Activated T-helper 17 cell treated with anti-CD3 and anti-CD28 coated beads, Interleukin-2, amount 50 U/mL, for 72 hours (primary cell): ENCODE measurements at regions not wholly inside any gene's neighbourhood (a gene's known extent, or its start where the extent isn't known, plus 50 kb on each side); places are given as distances from the start of the nearest gene placed in this dataset.

Experiments used
- ATAC-seq: fragments of 150-1000 bp; cut with Tn5 transposase; replicated peaks from 2 replicates; pipeline ENCODE4 v1.10.0; 2021; ENCODE audit warnings: mild to moderate bottlenecking, moderate library complexity
- H3K27ac Mint-ChIP-seq: one replicate; pipeline ENCODE4 v1.8.0; 2022; ENCODE audit warnings: mixed read lengths
- H3K27me3 Mint-ChIP-seq: one replicate; pipeline ENCODE4 v1.8.0; 2022; ENCODE audit warnings: mixed read lengths
- H3K36me3 Mint-ChIP-seq: one replicate; pipeline ENCODE4 v1.8.0; 2022; ENCODE audit warnings: low read depth, mild to moderate bottlenecking, mixed read lengths
- H3K4me1 Mint-ChIP-seq: one replicate; pipeline ENCODE4 v1.8.0; 2022; ENCODE audit warnings: mixed read lengths
- H3K4me3 Mint-ChIP-seq: one replicate; pipeline ENCODE4 v1.8.0; 2022; ENCODE audit warnings: mild to moderate bottlenecking, mixed read lengths
- H3K9me3 Mint-ChIP-seq: one replicate; pipeline ENCODE4 v1.8.0; 2022; ENCODE audit warnings: mixed read lengths

DNA sequence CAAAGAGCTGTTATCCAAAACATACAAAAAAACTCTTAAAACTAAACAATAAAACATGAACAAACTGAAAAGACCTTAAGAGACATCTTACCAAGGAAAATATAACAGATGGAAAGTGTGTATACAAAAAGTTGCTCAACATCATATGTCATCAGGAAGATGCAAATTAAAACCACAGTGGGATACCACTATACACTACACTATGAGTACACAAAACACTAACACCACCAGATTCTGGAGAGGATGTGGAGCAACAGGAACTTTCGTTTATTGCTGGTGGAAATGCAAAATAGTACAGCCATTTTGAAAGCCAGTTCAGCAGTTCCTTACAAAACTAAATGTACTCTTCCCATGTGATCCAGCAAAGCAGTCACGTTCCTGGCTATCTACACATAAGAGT lies 221.4 kb downstream of the CMPK2 start:
- Mint-ChIP-seq H3K4me3 (no peak overlapping the region), H3K27me3 (peaks cover 9% of the 10 kb centered on the region), H3K27ac (no peak overlapping the region), H3K4me1 (no peaks in the 10 kb centered on the region), H3K36me3 (no peaks in the 10 kb centered on the region), H3K9me3 (no peaks in the 10 kb centered on the region)
- no peak for ATAC-seq

DNA sequence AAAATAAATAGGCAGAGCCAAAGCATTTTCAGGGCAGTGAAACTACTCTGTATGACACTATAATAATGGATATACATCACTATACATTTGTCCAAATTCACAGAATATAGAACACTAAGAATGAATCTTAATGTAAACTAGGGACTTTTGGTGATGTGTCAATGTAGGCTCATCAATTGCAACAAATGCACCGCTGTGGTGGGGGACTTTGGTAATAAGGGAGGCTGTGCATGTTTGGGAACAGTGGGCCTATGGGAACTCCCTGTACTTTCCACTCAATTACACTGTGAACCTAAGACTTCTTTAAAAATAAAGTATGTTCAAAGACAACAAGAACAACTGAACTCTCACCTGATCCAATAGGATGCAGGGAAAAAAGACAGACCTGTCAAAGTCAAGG lies 220.7 kb downstream of the CMPK2 start:
- ATAC-seq: no peak
- Mint-ChIP-seq H3K4me3 (no peak overlapping the region), H3K36me3 (no peaks in the 10 kb centered on the region), H3K4me1 (no peaks in the 10 kb centered on the region), H3K9me3 (no peaks in the 10 kb centered on the region), H3K27ac (no peak overlapping the region), H3K27me3 (peaks cover 10% of the 10 kb centered on the region)

DNA sequence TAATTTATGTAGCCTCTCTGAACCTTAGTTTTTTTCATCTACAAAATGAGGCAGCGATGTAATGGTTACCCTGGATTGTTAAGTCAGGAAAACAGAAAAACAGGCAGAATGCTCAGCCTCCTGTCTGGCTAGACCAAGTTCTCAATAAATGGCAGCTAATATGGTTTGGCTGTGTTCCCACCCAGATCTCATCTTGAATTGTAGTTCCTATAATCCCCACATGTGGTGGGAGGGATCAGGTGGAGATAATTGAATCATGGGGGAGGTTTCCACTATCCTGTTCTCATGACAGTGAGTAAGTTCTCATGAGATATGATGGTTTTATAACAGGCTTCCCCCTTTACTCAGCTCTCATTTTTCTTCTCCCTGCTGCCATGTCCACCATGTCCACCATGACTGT lies 220.0 kb downstream of the CMPK2 start:
- ATAC-seq: no peak
- no peaks in the 10 kb centered on the region for H3K9me3 Mint-ChIP-seq
- H3K4me1 Mint-ChIP-seq: no peaks in the 10 kb centered on the region

DNA sequence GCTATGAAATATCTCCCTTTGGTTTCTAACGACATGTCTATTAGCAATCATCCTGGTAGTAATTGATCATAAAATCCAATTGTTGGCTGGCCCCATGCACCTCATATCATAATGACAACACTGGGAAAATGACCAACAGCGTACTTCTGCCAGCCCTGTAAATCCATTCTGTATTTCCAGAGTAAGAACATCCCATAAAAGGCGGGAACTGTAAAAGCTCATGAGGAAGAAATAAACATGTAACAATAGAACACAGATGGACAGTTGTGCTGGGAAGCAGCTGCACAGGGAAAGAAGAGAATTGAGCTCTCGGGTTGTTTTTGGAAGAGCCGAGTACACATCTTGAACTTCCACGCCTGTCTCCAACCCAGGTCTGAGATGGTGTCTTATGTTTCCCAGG lies 218.7 kb downstream of the CMPK2 start:
- no peaks in the 10 kb centered on the region for H3K36me3 Mint-ChIP-seq
- H3K4me3 Mint-ChIP-seq: no peak overlapping the region
- no peak for ATAC-seq
- peaks cover 6% of the 10 kb centered on the region for H3K27me3 Mint-ChIP-seq
- no peaks in the 10 kb centered on the region for H3K9me3 Mint-ChIP-seq
- no peak overlapping the region for H3K27ac Mint-ChIP-seq
- H3K4me1 Mint-ChIP-seq: no peaks in the 10 kb centered on the region

More for the DNA sequence above, 220.0 kb downstream of the CMPK2 start:
- H3K36me3 Mint-ChIP-seq: no peaks in the 10 kb centered on the region
- H3K27me3 Mint-ChIP-seq: peaks cover 6% of the 10 kb centered on the region
- no peak overlapping the region for H3K27ac Mint-ChIP-seq
- no peak overlapping the region for H3K4me3 Mint-ChIP-seq

DNA sequence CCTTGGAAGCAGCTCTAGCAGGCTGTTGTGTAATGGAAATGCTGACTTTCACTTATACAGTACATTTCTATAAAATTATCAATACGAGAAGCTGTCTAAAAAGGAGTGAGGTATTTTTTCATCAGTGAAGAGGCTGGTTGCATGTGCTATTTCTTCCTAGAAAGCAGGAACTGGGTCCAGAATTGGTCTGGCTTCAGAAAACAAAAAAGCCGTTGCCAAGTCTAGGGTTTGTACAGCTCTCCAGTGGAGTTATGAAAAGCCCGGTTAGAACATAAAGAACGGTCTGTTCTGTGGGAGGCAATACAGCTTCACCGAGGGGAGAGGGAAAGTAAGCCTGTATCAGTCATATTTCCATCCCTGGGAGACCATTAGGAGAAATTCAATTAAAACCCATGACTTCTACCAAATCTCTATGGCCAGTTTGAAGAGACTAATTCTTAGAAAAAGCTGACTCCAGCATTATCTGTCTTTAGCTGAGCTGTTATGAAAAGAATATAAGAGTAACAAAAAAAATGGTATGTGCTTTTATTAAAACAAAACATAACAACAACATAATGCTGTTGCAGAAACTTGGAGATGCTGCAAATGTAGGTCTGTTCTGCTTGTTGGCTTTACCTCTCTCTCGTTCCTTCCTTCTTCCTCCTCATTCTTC lies 217.0 kb downstream of the CMPK2 start:
- no peak for ATAC-seq
- Mint-ChIP-seq H3K4me3 (no peak overlapping the region), H3K27ac (no peak overlapping the region), H3K36me3 (no peaks in the 10 kb centered on the region), H3K27me3 (peaks cover 6% of the 10 kb centered on the region), H3K4me1 (no peaks in the 10 kb centered on the region), H3K9me3 (no peaks in the 10 kb centered on the region)

DNA sequence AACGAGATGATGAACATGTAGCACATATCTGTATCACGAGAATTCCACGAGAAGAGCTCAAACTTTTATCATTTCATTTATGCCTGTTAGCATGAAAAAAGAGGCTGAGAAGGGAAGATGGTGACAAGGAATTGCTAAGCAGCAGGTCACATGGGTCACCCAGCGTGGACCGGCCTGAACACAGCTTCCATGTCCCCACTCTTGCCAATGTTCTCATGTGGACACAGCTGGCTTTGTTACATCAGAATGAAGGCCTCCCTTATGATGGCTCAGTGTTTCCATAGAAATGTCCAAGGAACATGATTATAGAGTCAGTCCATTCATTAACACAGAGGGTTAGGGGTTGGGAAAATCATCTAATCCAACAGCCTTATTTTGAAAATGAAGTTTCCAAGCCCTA lies 215.4 kb downstream of the CMPK2 start:
- Mint-ChIP-seq H3K4me1 (no peaks in the 10 kb centered on the region), H3K27me3 (peaks cover 6% of the 10 kb centered on the region), H3K9me3 (no peaks in the 10 kb centered on the region), H3K4me3 (no peak overlapping the region), H3K27ac (no peak overlapping the region), H3K36me3 (no peaks in the 10 kb centered on the region)
- ATAC-seq: no peak

DNA sequence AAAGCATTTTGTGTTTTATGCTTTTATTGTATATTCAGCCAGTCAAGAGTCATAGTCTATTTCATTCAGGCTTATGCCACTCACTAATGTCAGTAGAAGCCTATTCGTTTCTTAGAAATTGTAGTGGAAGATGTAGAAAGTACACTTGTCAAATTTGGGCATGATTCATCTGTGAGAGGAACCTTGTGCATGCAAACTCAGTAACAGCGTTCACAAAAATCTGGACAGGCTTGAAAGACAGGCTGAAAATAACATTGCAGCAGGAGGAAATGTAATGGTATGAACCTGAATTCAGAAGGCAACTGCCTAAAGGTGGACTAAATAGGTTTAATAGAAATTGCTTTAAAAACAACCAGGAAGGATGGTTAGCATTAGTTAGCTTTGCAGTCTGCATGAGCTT lies 213.5 kb downstream of the CMPK2 start:
- no peaks in the 10 kb centered on the region for H3K36me3 Mint-ChIP-seq
- no peak for ATAC-seq
- H3K27me3 Mint-ChIP-seq: peaks cover 9% of the 10 kb centered on the region
- no peak overlapping the region for H3K4me3 Mint-ChIP-seq
- no peaks in the 10 kb centered on the region for H3K4me1 Mint-ChIP-seq
- no peaks in the 10 kb centered on the region for H3K9me3 Mint-ChIP-seq
- H3K27ac Mint-ChIP-seq: no peak overlapping the region

DNA sequence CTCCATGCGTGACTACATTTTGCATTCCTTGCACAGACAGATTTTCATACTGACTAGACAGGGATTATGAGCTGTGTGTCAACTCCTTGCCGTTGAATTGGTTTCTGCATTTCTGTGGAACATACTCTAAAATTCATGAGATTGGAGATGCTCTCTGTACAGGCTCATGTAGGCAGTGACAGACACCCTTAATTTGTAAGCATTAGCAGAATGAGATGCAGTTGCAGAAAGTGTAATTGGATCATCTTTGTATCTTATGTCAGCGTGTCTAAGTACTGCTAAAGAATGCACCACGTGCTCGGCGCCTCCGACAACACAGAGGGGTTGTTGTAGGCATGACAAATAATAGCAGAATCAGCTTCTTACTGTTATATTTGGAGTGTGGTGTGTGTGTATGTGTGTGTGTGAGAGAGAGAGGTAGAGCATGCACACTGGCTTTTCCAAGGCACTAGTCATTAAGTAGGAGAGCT lies 212.4 kb downstream of the CMPK2 start:
- Mint-ChIP-seq H3K4me1 (no peaks in the 10 kb centered on the region), H3K9me3 (no peaks in the 10 kb centered on the region), H3K27ac (no peak overlapping the region), H3K36me3 (no peaks in the 10 kb centered on the region), H3K27me3 (peaks cover 9% of the 10 kb centered on the region), H3K4me3 (no peak overlapping the region)
- ATAC-seq: no peak

DNA sequence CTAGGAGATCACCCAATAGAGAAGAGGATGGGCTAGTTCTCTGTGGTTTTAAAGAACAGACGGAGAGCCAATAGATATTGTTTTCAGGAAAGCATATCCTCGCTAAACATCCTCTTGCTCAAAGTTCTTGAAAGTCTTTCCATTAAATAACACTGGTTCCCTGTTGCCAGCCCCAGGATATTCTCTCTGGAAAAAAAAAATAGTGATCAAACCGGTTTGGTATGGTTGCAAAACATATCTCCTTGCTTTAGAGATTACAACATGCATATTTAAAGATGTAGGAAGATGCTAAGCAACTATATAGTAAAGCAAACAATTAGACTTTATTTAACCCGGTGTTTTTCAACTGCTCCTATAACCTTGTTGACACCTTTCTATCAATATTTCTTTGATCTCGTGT lies 211.4 kb downstream of the CMPK2 start:
- Mint-ChIP-seq H3K4me3 (no peak overlapping the region), H3K9me3 (no peaks in the 10 kb centered on the region), H3K27ac (no peak overlapping the region), H3K36me3 (no peaks in the 10 kb centered on the region), H3K4me1 (no peaks in the 10 kb centered on the region), H3K27me3 (peaks cover 6% of the 10 kb centered on the region)
- ATAC-seq: no peak

DNA sequence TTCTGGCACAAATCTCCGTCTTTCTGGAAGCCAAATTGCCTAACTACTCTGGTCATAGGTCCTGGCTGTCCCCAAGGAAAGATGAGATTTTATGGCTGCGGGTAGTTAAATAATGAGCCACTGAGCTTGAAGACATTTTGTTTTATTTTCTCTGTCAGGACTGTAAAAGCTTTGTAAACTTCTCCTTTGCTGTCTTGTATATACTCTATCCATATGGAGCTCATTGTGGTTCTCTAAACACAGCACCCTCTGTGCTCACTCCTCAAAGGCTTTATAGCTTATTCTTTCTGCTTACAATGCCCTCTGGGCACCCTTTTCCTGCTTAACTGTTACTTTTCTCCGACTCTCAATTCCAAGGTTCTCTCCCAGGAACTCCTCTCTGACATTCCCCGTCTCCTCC lies 209.1 kb downstream of the CMPK2 start:
- H3K4me3 Mint-ChIP-seq: no peak overlapping the region
- no peak for ATAC-seq
- H3K36me3 Mint-ChIP-seq: no peaks in the 10 kb centered on the region
- peaks cover 6% of the 10 kb centered on the region for H3K27me3 Mint-ChIP-seq
- no peaks in the 10 kb centered on the region for H3K4me1 Mint-ChIP-seq
- no peaks in the 10 kb centered on the region for H3K9me3 Mint-ChIP-seq
- H3K27ac Mint-ChIP-seq: no peak overlapping the region

DNA sequence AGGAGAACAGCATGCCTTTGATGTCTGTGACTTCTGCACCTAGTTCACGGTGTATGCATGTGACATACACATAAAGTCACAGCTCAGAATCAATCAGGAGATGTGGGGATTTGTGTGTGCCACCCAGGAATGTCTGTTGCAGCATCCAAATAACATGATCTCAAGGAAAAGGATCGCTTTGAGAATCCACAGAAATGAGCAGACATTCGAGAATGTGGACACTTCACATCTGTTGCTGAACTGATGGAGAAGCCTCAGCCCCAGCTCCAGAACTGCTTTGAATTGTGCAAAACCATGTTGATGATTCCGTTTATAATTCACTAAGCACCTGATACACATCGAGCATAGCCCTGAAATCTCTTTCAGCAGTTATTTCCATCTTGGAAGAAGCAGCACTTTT lies 208.6 kb downstream of the CMPK2 start:
- H3K4me1 Mint-ChIP-seq: no peaks in the 10 kb centered on the region
- H3K27ac Mint-ChIP-seq: no peak overlapping the region
- no peak for ATAC-seq
- H3K27me3 Mint-ChIP-seq: peaks cover 6% of the 10 kb centered on the region
- no peak overlapping the region for H3K4me3 Mint-ChIP-seq
- H3K9me3 Mint-ChIP-seq: no peaks in the 10 kb centered on the region
- H3K36me3 Mint-ChIP-seq: no peaks in the 10 kb centered on the region

DNA sequence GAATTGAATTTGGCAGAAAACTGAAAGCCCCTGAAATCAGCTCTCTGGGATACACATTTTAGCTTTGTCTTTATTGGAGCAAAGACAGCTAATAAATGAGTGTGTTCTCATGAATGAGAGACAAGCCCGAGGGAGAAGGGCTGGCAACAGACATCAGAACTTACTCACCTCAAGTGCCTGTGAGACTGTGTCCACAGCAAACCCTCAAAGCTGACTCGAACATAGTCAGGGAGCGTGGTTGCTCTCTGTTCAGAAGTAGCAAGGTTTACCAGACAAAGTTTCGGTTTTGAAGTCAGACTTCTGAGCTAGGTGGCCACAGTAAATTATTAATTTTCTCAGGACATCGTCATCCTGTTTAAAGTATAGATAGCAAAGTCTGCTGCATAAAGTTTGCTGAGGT lies 207.9 kb downstream of the CMPK2 start:
- H3K9me3 Mint-ChIP-seq: no peaks in the 10 kb centered on the region
- H3K4me1 Mint-ChIP-seq: no peaks in the 10 kb centered on the region
- no peak overlapping the region for H3K27ac Mint-ChIP-seq
- no peak overlapping the region for H3K4me3 Mint-ChIP-seq
- peaks cover 6% of the 10 kb centered on the region for H3K27me3 Mint-ChIP-seq
- no peak for ATAC-seq
- no peaks in the 10 kb centered on the region for H3K36me3 Mint-ChIP-seq

DNA sequence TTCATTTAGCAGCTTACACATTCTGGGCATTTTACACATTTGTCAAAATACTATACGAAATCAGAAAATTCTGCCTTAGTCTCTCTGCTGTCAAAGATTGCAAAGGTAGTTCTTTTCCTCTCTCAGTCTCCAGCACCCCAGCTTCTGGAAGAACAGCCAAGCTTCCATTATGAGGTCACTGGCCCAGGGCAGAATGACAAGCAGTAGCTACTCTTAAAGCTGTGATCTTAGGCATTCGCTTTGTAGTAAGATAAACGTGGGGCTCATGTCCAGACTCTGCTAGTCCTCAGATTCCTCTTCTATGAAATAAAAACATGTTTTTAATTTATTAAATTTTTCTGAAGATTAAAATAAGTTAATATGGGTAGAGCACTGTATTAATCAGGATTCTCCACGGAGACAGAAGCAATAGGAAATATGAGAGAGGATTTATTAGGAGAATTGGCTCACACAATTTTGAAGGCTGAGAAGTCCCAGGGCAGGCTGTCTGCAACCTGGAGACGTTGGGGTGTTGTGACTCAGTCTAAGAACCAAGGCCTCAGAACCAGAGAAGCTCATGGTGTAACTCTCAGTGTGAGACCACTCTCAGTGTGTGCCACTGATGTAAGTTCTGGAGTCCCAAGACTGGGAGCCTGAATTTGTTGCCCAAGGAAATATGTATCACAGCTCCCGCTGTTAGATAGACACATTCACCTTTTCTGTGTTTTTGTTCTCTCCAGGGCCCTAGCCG lies 201.2 kb downstream of the CMPK2 start:
- H3K4me3 Mint-ChIP-seq: no peak overlapping the region
- H3K36me3 Mint-ChIP-seq: no peaks in the 10 kb centered on the region
- peaks cover 3% of the 10 kb centered on the region for H3K9me3 Mint-ChIP-seq
- H3K27ac Mint-ChIP-seq: no peak overlapping the region
- H3K4me1 Mint-ChIP-seq: no peaks in the 10 kb centered on the region
- H3K27me3 Mint-ChIP-seq: peaks cover 12% of the 10 kb centered on the region
- no peak for ATAC-seq

DNA sequence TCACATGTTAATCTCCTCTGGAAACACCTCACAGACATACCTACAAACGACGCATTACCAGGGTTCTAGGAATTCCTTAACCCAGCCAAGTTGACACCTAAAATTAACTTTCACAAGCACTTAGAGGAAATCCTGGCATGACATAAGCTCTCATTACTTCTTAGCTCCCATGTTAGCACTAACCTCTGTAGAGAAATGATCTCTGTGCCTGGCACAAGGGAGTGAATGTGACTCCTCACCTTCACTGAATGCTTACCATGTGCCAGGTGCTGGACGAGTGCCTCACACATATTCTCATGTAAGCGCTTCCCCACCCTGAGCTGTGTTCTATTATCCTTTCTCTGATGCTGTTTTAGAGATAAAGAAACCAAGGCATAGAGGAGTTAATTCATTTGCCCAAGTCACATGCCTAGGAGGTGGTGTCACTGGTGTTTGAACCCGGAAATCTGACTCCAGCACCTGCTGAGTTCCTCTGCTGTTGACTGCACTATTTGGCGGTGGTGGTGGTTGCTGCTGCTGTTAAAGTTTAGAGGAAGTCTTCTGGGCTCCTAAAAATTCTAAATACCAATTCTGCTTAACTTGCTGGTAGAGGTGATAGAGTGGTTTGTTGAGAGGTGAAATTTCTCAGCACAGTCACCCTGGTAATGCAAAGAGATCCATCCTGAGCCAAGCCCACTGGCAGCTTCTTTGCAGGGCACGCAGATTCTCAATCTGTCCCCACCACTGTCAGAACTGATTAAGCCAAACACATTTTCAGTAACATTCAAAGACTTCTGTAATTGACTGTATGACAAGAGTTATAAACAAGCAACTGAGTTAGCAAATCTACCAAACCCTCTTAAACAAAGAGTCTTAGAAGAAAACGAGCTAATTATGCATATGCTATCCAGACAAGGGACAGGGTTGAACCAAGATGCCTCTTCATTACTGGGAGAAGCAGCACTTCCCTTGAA lies 200.3 kb downstream of the CMPK2 start:
- Mint-ChIP-seq H3K36me3 (no peaks in the 10 kb centered on the region), H3K4me1 (no peaks in the 10 kb centered on the region), H3K27me3 (peaks cover 12% of the 10 kb centered on the region), H3K9me3 (peaks cover 3% of the 10 kb centered on the region), H3K4me3 (no peak overlapping the region), H3K27ac (no peak overlapping the region)
- ATAC-seq: no peak

DNA sequence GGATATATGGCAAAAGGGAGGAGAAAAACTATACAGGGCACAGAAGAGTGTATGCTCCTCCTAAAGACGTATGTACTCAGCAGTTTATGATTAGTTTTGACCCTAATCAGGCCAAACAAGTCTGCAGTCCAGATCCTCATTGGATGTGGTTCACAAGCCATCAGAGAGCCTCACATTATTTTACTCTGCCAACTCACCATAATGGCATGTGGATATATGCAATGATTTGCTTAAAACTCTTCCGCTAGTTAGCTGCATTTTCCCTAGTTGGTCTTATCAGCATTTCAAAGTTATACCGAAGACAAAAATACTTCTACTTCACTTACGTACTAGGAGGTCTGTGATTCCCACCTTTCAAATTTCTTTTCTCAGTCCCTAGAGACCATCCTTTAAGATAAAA lies 198.4 kb downstream of the CMPK2 start:
- Mint-ChIP-seq H3K4me1 (no peaks in the 10 kb centered on the region), H3K36me3 (no peaks in the 10 kb centered on the region), H3K9me3 (peaks cover 3% of the 10 kb centered on the region), H3K27ac (no peak overlapping the region), H3K4me3 (no peak overlapping the region), H3K27me3 (peaks cover 14% of the 10 kb centered on the region)
- ATAC-seq: no peak
